ENCODE measurements at regions not wholly inside any gene's neighbourhood (a gene's known extent, or its start where the extent isn't known, plus 50 kb on each side); places are given as distances from the start of the nearest gene placed in this dataset.

- TF ChIP-seq, protein P1, sequence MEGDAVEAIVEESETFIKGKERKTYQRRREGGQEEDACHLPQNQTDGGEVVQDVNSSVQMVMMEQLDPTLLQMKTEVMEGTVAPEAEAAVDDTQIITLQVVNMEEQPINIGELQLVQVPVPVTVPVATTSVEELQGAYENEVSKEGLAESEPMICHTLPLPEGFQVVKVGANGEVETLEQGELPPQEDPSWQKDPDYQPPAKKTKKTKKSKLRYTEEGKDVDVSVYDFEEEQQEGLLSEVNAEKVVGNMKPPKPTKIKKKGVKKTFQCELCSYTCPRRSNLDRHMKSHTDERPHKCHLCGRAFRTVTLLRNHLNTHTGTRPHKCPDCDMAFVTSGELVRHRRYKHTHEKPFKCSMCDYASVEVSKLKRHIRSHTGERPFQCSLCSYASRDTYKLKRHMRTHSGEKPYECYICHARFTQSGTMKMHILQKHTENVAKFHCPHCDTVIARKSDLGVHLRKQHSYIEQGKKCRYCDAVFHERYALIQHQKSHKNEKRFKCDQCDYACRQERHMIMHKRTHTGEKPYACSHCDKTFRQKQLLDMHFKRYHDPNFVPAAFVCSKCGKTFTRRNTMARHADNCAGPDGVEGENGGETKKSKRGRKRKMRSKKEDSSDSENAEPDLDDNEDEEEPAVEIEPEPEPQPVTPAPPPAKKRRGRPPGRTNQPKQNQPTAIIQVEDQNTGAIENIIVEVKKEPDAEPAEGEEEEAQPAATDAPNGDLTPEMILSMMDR (IDR thresholded peaks at IDR 0.05) = no peak
- TF ChIP-seq POLR2A (IDR thresholded peaks at IDR 0.05) = no peak
These were observed 199.9 kb upstream of the FN1 start for GRCh38 chr2:215635788-215636139.
